ENCODE measurements at regions not wholly inside any gene's neighbourhood (a gene's known extent, or its start where the extent isn't known, plus 50 kb on each side); places are given as distances from the start of the nearest gene placed in this dataset.

DNA sequence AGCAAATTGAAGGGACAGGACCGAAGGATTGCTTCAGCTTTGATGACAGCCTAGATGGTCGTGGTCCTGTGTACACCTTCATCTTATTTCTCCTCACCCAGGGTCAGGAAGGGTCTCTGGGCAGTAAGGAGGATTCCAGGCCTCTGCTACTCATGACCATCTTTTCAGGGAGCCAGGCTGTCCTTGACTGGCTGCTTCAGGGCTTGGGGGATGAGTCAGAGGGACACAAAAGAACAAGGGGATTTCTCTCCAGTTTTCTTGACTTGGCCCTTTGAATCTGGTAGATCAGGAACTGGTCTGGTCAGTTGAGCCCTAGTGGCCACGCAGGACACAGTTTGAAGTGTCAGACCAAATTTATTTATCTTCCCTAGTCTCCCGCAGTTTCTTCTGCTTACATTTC is 402.1 kb upstream of the CHD6 start:
- no peak for DNase-seq

DNA sequence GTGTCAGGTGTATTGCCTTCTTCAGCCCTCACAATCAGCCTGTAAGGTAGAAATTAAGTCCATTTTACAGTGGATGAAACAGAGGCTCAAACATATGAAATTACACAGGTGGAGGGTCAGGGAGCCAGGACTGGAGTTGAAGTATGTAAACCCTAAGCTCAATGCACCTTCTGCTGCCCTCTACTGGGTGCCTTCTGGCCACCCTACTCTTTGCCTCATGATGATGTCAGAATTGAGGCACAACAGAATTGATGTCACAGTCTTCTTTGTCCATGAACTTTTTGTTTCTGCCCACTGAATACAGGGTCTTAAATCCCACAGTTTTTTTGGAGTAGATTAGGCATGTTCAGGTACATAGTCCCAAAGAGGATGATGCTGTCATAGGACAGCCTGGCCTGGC is 400.8 kb upstream of the CHD6 start:
- no peak for DNase-seq

DNA sequence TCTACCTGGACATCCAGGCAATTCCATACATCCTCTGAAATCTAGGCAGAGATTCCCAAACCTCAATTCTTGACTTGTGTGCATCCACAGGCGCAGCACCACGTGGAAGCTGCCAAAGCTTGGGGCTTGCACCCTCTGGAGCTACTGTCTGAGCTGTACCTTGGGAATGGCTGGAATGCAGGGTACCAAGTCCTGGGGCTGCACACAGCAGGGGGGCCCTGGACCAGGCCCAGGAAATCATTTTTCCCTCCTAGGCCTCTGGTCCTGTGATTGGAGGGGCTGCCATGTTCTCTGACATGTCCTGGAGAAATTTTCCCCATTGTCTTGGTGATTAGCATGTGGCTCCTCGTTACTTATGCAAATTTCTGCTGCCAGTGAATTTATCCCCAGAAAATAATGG is 391.9 kb upstream of the CHD6 start:
- no peak for DNase-seq

DNA sequence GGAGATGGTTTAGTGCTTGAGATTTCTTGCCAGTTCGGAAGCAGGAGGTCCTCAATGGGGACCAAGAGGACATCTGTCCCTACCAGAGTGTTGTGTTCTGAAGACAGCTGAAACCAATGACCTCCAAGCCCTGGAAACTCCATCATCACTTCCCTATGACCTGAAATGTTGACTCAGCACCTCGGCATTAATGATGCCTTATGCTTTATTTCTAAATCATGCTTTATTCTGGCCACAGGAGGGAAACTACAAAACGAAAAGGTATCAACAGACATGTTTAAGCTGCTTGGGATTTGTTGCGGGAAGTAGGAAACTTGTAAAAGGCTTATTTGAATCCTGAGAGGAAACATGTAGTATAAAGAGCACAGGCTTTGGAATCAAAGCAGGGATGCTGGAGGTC is 389.1 kb upstream of the CHD6 start:
- no peak for DNase-seq

DNA sequence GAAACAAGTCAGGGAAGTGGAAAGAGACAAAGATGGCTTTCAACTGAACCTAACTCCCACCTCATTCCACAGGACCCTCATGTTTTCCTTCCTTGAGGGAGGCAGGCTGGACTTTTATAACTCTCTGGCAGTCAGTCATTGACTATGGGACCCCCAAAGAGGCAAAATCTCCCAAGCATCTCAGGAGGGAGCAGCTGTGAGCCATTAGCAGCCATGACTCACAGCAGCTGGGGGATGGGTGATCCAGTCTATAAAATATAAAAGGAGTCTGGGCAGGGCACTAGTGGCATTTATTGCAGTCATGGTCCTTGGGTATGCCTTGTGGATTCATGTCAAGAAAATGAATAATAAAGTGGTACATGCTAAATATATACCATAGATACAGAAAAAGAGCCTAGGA is 387.0 kb upstream of the CHD6 start:
- no peak for DNase-seq

DNA sequence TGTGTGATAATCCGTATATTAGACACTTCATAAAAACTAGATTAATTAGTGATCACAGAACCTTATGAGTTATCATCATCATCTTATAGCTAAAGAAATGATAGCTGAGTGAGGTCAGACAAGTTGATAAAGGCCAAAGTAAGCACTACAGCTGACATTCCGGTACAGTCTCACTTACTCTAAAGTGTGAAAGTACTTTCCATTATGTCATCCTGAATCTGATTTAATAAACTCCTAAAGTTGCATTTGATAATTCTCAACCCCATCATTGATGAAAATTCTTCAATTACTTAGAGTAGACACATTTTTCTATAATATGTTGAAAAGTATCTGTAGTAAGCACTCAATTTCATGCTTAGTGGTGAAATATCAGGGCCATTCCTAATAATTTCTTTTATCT is 385.2 kb upstream of the CHD6 start:
- no peak for DNase-seq

DNA sequence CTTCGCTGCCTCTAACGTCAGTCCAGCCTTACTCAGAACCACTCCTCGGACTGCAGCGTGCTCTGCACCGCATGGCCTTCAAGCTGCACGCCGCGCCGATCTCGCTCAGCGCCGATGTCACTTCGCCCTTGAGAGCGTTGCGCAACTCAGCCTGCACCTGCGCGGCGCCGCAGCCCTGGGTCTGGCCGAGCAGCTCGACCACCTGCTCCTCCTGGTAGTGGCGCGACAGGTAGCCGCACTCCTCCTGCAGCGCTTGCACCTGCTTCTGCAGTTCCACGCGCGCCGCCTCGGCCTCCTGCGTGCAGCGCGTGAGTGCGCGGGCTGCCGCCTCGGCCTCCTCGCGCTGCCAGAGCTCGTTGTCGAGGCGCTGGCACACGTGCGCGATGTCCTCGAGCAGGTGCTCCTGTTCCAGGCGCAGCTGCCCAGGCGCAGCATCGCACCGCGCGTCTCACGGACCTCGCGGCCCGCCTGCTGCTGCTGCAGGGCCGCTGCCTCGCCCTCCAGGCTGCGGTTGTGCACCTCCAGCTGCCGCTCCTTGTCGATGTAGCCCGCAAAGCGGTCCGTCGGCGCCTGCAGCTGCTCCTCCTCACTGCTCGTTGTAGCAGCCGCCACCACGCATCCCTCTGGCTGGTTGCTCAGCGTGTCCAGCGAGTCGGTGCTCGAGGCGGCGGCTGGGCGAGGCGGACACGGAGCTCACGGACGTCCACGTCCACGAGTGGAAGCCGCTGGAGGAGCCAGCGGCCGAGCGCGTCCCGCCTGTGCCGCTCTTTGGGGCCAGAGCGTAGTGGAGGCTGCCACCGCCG is 380.6 kb upstream of the CHD6 start:
- no peak for DNase-seq

DNA sequence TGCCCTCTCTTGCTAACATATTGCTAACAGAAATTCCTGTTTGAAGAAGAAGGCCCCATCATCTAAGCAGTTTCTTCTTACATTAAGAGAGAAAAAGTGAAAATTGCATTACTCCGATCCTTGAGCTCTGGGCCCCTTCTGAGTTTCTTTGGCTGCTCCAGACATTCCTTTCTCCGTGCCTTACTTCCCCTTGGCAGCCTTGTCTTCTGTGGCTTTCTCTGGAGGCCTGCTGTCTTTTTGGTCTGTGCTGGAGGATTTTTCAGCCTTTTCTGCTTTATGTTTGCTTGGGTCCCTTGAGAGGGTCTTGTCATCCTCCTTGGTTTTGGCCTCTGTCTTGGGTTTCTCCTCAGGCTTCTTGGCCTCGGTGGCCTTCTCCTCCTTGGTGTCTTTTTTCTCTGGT is 378.8 kb upstream of the CHD6 start:
- no peak for DNase-seq

DNA sequence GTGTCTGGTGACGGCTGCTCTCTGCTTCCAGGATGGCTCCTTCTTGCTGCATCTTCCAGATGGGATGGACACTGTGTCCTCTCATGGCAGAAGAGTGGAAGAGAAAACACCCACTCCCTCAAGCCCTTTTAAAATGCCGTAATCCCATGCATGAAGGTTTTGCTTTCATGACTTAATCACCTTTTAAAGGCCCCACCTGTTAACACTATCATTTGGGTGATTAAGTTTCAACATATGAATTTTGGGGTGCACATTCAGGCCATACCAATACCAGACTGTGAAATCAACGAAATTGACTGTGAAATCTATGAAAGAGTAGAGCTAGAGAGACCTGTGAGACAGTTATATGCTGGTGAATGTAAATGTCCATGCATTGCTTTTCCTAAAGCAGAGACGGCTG is 374.3 kb upstream of the CHD6 start:
- DNase-seq, result no peak

DNA sequence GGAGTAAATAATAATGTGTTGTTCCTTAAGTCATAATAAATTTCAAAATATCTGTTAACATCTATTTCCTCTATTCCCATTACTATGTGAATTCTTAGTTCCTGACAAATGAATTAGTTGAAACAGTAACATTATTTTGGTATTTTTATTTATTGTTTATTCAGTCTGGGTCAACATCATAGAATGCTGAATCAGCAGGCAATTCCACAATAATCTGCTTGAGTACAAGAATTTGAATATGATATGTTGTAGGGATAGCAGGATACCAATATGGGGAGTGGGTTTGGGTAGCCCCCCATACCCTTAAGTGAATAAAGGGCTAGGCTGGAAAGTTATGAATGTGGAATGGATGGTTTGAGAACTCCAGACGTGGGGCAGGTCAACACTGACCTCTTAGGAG is 373.2 kb upstream of the CHD6 start:
- no peak for DNase-seq

DNA sequence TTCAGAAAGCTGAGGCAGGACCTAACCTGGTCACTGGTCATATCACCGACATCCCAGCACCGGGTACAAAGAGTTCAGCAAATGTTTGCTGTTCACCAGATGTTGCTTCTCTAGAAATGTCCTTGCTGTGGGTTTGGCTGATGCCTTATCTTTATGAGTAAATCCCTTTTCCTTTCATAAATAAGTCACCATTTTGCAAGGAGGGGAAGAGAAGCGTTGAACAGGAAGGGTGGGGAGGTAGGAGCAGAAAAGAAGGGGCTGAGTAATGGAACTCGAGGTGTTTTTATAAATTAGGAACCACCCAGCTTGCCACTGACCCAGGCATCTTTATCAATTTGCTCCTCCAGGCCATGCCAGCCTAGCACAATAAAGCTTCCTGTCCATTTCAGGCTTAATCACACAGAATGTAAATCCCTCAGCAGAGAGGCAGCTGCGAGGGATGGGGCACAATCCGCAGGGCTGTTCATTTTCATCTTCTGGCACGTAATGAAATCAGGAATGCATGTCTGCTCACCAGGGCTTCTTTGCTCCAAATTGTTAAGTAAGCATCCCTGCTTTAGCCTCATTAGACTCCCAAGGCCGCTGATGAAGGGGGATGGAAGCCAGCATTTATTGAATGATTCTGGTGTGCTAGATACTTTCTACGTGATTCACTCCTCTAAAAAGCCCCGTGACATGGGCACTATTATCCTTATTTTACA is 371.9 kb upstream of the CHD6 start:
- DNase-seq, result no peak

DNA sequence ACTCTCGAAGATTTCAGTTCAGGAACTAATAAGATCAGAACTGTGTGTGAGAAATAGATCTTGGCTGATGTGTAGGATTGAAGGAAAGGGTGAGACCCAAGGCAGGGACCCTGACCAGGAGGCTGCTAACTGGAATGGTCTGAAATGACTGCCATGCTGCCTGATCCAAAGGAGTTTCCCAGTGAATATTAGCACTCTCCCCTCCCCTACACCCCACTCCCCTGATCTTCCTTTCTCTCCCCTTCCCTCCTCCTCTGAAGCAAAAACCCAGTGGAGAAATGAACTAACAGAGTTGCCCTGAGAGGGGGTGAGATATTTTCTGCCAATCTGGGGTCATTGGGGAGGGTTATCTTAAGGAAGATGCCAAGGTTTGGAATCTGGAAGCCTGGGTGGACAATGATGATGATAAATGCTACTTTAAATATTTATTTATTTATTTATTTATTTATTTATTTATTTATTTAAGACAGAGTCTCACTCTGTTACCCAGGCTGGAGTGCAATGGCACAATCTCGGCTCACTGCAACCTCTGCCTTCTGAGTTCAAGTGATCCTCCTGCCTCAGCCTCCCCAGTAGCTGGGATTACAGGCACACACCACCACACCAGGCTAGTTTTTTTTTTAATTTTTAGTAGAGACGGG is 371.0 kb upstream of the CHD6 start:
- no peak for DNase-seq

DNA sequence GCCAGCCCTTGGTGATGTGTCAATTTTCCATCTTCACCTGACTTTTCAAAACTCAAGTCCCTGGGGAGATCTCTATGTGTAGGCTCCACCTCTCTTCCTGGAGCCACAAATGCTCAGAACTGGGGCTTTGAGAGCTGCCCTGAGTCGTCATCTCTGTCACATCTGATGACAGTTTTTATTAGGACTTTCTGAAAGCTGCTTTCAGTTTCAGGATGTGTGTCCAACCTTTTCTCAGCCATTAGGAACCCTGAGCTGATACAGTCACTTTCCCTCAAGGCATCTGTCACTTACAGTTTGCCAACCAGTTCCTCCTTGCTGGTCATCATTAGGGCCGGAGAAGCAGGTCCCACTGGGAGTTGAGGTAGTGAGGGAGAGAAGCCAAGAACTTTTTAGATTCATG is 365.9 kb upstream of the CHD6 start:
- DNase-seq, result no peak

DNA sequence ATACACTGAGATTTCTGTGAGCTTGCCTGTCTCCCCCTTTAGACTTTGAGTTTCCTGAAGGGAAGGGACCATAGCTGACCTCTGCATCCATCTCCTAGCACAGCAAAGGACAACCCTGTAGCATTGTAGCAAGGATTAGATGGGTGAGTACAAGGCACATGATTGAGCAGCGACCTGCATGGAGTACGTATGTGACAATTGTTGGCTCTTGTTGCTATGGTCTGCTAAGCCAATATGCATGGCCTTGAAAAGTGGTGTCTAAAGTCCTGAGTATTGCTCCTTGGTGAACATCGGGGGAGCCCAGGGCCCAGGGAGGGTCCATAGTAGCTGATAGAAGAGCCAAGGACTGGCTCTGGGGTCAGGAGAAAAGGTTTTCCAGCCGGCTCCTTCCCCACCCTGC is 365.0 kb upstream of the CHD6 start:
- no peak for DNase-seq

DNA sequence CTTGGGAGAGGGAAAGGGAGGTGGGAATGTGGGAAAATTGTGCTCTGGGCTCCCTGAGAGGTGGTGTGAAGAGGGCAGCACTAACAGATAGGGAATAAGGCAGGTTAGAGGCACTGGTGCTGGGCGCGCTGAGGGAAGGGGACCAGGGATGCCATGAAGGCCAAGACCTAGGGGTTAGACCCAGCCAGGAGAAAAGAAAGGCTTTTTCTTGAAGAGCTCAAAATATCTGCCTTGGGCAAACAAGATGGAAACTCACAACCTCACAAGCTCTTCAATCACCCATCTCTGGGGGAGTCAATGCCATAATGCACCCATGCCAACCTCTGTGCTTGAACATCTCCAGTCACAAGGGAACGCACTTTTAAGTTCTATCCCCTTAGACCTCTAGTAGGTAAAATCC is 363.6 kb upstream of the CHD6 start:
- DNase-seq, result no peak

DNA sequence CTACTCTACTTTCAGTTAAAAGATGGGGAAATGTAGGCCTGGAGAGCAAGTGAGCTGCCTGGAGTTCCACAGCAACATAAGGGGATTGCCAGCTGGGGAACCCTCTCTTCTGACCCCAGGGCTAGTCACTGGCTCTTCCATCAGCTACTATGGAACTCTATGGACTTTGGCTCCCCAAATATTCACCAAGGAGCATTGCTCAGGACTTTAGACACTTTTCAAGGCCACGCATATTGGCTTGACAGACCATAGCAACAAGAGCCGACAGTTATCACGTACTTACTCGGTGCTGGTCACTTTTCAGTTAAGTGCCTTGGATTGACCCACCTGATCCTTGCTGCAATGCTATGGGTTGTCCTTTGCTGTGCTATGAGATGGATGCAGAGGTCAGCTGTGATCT is 360.7 kb upstream of the CHD6 start:
- no peak for DNase-seq

DNA sequence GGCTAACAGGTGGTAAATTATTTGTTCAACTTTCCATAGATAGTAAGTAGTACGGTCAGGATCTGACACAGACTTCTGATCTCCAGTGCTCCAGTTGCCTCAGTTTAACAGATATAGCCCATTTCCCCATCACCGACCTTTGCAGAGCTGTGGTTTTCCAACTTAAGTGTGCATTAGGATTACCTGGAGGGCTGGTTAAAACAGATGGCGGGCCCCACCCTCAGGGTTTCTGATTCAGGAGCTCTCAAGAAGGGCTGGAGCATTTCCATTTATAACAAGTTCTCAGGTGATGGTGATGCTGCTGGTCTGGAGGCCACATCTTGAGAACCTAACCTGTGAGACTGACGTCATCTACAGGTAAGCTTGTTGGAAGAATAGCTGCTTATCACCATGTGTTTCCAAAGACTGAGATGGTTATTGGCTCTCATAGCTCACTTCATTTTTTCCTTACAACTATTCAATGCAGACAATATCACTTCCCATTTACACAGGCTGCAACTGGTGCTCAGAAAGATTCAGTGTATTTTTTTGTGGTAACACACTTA is 360.1 kb upstream of the CHD6 start:
- no peak for DNase-seq

DNA sequence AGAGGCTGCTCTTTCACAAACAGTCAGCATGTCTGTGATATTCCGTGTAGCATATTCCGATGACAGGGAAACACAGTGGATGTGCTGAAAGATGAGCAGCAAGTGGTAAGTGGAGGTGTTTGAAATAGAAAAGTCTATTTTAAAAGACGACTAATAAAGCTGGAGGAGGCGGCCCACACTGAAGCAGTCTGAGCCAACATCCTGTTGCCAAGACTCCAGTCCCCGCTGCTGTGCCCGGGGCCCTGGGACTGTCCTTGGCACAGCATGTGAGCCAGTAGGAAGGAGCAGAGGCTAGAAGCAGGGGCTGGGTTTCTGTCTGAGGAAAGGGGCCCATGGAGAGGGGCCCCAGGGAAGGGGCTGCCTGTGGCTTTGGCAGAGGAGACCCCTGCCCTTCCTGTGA is 351.5 kb upstream of the CHD6 start:
- no peak for DNase-seq

DNA sequence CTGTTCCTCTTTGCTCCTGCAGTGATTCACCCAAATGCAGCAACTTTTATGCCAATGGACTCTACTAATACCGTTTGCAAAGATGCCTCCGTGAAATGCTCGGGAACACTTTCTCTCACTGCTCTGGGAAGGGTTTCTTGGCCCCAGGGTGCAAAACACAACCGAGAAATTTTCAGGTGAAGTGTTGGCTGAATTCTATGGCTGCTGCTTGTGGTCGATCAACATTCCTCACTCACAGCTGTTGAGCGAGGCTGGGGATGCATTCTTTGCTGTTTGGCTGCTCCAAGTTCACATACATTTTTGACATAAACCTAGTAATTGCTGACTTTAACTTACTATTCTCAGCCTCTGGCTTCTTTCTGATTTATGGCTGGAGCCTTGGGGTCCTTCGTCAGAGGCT is 342.0 kb upstream of the CHD6 start:
- no peak for DNase-seq

DNA sequence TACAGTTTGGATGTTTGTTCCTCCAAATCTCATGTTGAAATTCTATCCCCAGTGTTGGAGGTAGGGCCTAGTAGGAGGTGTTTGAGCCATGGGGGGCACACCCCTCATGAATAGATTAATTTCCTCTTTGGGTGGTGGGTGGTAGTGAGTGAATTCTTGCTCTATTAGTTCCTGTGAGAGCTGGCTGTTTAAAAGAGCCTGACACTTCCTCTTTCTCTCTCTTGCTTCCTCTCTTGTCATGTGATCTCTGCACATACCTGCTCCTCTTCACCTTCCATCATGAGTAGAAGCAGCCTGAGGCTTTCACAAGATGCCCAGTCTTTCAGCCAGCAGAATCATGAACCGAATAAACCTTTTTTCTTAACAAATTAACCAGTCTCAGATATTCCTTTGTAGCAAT is 340.2 kb upstream of the CHD6 start:
- DNase-seq, result no peak

DNA sequence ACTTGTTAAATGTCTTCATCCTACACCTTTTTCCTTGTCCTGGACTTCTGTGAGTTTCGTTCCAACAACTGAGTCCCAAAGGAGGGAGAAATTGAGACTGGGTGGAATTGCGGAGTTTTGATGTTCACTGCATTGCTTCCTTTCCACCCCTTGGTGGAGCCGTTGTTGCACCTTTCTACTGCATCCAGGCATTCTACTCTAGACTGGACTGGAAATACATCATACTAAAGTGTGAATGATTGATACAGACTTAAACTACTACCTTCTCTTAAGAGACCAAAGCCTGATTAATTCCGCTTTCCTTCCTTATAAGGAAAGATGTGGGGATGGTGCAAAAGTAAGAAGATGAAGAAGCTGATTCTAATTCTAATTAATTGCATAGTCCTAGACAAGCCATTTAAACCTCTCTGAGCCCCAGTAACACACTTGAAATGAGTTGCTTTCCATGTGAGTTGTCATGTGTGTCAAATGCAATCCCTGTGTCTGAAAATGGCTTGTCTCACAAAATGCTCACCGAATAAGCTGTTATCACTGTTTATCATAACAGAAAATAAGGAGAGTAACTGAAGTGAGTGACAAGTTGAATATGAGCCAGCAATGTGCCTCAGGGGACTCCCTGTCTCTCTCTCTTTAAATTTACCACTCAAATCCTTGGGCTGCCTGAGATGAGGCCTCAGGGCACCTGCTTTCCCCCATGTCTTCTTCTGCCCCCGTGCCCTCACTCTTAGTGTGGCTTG is 338.3 kb upstream of the CHD6 start:
- peak; percentile 2 for DNase-seq

DNA sequence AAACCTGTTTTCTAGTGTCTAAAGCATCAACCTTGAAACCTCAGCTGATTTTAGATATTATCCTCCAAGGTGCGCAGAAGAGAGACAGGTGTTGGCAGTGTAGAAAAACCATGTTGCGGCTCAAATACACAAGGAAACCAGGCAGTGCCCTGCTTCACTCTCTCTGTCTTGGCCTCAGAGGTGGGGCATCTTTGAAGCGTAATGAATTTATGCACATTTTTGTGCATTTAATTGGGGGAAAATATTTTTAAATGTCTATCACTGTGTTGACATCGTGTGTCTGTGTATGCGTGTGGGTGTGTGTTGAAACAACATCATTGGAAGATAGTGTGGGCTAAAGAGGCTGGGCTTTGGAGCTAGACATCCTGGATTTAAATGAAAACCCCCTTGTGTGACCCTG is 334.0 kb upstream of the CHD6 start:
- DNase-seq, result no peak

DNA sequence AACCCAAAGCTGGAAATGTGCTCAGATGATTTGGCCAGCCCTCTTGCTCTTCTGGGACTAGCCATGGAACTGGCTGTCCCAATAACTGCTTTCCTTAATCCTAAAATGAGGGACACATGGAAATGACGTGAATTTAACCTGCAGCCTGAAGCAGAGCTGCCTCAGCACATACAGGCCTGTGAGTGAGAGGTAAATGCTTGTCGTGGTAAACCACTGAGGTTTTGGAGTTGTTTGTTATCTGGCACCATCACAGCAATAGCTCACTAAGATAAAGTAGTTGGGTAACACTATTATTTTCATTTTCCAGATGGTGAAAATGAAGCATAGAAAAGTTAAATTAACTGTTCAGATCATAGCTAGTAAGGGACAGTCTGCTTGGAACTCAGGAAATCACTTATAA is 333.4 kb upstream of the CHD6 start:
- no peak for DNase-seq
